Endothelial cell of hepatic sinusoid (primary cell): ENCODE measurements at regions not wholly inside any gene's neighbourhood (a gene's known extent, or its start where the extent isn't known, plus 50 kb on each side); places are given as distances from the start of the nearest gene placed in this dataset.
"Not testable (repeated sequence)": the region's sequence is repeated elsewhere in the genome, so short reads cannot be mapped to it uniquely, and the experiment has no call there.

Experiments used
- in situ Hi-C: cut with HindIII; loops from 2 replicates; pipeline ENCODE4 v1.10.0; 2017; ENCODE audit warnings: low sequenced_read_pairs

DNA sequence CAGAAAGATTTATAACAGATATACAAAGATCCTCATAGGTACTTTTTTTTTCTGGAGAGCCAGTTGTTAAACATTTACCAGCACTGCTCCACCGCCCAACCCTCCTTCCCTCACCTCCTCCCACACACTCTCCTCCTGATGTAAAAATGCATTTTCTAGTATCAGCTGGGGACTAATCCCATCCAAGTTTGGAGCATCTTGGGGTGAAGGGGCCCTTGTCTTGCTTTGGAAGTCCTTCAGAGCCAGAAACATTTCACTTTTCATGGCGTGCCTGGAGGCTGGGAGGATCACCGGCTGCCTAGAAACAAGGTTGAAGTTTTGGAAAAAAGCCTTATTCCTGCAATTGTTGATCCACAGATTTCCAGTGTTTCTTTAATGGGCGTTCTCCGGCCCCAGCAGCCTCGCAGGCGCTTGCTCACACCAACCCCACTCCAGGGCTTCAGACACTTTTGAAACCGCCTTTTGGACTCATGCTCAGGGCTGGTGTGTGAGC is 165.1 kb upstream of the AFDN start:
- in situ Hi-C loops = no loop called here

DNA sequence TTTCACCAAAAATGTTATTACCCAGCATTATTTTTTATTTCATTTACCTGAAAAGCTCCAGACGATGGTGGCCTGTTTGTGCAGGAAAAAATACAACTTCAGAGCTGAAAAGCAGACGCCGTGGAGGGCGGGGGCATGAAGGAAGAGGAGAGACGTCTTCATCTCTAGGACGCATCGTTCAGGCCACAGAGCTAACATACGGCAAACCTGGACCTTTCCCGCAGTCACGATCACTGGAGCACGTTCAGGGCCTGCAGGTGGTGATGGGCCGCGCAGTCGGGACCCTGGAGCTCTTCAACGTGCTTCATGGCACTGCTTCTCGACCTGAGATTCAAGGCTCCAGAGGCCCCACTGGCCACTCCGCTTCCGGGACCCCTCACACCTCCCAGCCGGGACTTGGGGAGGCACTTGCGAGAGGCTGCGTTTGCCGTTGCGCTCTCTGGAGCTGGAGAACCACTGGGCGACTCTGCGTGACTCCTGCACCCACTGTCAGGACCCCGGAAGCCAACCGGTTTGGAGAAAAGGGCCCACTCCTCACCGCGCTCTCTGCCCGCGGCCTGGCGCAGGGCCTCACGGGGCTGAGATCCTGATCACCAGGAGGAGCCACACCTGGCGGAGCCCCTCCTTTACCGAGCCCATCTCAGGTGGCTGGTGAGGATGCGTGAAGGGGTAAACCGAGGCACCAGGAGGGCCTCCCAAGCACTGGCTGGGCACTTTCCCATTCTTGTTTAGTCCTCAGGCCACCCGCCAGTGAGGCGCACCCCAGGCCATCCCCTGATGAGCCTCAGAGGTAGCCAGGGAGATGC is 164.4 kb upstream of the AFDN start:
- in situ Hi-C loops = no loop called here

DNA sequence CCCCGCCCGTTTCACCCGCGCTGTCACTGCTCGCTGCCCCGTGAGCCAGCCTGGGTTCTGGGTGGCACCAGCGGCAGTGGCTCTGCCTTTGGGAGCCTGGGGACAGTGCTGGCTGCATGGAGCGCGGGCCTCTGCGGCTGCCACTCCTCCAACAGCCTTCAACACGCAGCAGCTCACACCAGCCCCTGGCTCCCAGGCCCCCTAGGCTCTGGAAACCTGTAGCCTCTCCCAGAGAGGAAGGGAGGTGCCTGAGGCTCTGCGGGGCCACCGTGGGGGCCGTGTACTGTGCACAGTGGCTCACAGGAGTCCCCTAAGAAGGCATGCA is 163.9 kb upstream of the AFDN start:
- in situ Hi-C loops = no loop called here

DNA sequence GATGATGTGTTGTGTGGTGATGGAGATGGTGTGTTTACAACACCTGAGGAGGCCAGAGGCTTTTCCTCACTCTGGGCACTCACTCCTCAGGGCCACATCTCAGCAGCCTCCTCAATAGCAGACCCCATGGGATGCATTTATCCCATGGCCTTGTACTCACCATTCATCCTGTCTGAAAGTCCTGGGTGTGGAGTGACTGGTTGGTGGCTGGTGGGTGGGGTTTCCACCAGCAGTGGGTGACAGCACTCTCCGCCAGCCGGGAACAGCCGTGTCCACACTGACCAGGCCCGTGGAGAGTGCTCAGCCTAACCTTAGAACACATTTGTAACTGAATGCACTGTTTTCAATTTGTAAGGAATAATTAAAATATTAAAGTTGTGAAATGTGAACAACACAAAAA is 163.4 kb upstream of the AFDN start:
- in situ Hi-C loops = no loop called here

DNA sequence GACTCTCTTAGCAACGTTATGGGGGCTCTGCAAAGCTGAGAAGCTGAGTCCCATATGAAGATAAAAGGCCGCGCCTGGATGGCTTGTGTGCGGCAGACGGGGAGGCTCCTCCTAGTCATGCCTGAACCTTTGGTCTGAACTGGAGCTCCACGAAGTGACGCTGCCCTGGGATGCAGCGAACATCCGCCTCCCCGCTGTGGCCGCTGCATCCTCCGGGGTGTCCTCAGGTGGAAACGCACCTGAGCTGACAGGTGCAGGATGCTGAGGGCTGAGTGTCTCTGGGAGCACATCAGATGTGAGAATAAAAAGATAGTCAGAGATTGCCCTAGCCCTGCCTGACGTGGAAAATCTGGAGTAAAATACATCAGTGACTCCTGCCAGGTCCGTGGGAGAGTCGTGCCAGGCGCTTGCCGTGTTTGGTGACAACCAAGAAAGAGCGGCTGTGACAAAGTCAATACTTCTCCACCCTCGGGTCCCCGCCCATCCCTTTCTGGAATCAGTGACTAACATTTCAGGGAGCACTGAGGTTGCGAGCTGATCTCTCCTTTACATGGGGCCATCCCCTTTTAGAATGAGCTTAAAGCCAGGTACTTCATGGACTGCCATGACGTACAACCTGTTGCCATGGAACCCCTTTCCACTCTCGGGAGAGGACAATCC is 162.8 kb upstream of the AFDN start:
- in situ Hi-C loops = no loop called here

DNA sequence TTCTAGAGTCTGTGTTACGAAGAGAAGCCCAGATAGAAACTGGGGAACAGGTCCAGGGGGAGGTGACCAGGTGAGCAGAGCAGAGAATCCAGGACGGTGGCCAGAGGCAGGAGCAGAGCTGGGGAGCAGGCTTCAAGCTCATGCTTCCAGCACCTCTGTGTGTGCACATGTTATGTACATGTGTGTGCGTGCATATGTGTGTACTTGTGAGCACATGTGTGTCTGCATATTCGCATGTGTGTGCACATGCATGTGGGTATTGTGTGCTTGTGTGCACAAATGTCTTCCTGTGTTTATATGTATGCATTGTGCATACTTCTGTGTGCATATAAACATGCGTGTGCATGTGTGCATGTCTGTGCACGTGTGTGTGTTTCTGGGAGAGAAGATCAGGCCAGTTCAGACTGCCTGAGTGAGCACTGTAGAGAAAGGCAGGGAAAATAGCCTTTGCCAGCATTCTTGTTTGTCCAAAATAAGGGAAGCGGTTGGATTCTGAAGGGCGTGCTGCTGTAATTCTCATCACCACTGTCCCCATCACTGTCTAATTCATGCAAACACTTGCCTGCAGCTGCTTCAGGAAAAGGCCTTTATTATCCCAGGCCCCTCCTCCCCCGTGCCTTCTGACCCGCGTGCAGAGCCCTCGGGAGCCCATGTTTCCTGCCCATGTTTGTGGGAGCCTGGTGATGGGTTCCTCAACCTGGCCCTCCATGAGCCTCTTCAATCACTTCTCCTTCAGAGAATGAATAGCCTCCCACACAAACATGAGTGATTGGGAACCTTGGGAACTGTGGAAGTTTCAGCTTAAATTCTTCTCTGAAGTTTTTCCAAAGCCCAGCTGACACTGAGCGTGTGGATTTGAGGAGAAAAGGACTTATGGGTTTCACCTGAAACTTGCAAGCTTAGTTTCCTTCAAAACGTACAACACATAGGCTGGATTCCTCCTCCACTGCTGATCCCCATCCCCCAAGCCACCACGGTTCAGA is 161.7 kb upstream of the AFDN start:
- in situ Hi-C loops = no loop called here

DNA sequence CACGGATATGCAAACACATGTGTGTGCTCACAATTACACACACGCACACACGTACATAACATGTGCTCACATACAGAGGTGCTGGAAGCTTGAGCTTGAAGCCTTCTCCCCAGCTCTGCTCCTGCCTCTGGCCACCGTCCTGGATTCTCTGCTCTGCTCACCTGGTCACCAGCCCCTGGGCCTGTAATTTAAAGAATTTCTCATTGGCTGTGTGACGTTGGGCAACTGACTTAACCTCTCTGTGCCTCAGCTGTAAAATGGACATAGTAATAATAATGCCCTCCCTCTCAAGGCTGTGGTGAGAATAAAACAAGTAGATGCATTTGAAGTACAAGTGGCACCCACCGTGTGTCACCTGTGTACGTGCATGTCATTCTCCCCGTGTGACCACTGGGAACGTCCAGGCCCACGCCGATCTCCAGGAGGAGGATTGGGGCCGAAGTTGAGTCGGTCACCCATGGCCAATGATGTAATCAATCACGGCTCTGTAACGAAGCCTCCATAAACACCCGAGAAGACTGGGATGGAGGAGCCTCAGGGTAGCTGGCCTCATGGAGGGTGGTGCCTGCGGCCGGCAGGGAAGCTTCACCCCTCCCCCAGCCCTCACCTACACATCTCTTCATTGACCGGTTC is 160.9 kb upstream of the AFDN start:
- in situ Hi-C loops = no loop called here

DNA sequence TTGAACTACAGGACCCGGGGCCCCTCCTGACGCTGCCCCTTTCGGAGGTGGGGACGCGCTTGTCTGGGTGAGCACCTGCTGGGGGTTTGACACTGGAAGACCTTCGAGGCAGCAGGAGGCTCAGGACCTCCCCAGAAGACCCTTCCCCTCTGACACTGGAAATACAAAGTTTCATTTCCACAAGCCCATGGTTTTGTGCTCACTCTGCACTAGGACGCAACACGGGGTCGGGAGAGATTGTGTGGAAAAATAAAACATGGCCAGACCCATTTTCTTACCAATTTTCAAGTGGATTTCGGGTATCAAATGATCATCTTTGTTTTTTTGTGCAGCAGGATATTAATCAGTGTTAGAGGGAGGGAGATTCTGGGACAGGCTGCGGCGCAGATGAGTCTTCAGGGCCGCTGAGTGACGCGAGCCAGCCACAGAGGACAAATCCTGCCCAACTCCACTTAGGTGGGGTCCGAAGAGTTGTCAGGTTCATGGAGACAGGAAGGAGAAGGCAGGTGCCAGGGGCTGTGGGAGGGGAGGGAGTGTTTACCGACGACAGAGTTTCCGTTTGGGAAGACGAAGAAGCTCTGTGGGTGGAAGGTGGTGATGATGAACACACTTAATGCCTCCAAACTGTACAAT is 160.0 kb upstream of the AFDN start:
- in situ Hi-C loops = no loop called here

DNA sequence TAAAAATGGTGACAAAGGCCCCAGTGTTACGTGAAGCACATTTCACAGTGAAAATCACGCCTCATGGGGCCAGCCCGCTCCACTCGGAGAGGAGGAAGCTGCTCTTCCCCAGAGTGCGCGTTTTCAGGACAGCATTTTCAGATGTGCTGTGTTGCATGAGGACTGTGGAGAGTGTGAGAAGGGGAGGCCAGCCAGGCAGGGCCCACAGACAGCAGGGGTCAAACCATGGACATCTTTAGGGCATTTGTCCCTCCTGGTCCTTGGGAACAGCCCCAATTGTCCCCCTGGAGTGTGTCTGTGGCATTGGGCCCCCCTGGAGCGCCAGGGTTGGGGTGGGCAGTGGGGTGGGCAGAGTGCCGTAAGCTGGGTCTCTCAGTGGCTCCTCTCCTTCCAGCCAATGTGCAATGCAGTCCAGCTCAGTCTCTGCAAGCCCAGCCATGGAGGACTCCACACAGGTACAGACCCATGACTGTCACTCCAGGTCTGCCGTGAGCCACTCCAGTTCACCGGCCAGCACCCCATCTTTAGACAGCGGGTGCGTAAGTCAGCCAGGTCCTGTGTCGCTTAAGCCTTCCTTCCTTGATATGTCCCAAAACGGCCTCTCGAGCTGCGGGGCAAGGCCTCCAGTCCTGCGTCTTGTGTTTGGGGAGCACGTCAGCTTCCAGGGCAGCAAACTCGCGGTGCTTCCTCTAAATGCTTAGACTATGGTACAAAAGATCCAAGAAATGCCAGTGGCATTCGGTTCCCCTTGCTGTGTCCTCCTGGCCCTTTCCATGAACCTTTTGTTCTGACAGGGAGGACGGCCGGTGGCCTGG is 159.3 kb upstream of the AFDN start:
- in situ Hi-C loops = no loop called here

DNA sequence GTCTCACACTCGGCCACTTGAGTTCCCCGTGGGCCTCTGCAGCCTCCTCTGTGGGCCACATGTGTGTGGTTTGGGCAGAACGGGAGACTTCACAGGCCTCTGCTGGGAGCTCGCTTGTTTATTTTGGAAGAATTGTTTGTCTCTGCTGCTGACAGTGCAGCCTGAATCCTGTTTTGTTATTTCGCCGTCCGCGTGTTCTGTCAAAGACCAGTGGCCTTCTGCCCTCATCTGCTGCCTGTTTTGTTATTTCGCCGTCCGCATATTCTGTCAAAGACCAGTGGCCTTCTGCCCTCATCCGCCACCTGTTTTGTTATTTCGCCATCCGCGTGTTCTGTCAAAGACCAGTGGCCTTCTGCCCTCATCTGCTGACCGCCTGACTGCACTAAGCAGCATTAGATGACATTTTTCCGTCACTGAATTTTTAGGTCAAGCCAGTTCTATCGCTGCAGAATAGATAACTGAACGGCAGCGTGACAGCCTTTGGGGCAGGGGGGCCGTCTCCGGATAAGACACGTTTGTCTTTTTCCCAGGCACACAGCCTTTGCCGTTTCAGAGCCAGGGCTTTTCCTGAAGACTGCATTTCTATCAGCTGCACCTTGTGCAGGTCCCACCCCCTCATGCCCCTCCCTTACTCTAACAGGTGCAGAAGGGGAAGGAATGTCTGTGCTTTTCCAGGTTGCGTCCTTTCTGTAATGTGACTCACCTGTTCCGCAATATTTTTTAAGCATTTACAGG is 158.5 kb upstream of the AFDN start:
- in situ Hi-C loops = no loop called here

DNA sequence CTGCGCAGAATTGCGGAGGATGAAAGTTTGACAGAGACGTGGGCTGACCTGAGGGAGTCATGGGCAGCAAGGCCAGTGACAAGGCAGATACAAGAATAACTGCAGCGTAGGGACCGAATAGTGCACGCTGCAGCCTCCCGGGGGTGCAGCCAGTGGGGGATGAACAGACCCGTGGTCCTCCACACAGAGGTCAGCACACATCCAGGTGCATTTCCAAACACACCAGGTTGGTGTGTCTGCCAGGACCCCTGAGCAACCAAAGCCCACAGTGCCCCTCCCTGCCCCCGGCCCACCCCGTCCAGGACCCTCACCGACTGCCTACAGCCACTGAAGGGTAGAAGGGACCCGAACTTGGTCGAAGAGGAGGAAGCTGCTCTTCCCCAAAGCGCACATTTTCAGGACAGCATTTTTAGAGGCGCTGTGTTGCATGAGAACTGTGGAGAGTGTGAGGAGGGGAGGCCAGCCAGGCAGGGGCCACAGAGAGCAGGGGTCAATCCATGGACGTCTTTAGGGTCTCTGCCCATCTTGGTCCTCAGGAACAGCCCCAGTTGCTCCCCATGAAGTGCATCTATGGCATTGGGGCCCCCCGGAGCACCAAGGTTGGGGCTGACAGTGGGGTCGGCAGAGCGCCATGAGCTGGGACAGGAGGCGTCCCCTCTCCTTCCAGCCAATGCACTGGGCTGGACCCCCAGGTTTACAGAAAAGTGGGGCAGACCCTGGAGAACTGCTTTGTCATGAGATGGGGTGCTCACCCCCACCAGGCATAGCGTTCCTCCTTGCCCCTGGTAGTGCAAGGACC is 157.8 kb upstream of the AFDN start:
- in situ Hi-C loops = no loop called here

DNA sequence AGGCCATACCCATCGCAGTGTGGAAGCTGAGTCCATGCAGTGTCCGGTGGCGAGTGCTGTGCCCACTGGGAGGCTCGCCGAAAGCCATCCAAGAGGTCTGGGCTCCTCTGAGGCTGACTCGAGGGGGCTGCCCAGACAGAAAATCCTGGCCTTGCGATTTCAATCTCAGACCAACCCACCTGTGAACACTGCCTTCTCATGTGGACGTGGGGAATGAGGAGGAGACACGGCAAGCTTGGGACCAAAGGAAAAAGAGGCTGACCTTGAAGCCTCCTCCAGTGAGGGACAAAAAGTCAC is 157.2 kb upstream of the AFDN start:
- in situ Hi-C loops = no loop called here

DNA sequence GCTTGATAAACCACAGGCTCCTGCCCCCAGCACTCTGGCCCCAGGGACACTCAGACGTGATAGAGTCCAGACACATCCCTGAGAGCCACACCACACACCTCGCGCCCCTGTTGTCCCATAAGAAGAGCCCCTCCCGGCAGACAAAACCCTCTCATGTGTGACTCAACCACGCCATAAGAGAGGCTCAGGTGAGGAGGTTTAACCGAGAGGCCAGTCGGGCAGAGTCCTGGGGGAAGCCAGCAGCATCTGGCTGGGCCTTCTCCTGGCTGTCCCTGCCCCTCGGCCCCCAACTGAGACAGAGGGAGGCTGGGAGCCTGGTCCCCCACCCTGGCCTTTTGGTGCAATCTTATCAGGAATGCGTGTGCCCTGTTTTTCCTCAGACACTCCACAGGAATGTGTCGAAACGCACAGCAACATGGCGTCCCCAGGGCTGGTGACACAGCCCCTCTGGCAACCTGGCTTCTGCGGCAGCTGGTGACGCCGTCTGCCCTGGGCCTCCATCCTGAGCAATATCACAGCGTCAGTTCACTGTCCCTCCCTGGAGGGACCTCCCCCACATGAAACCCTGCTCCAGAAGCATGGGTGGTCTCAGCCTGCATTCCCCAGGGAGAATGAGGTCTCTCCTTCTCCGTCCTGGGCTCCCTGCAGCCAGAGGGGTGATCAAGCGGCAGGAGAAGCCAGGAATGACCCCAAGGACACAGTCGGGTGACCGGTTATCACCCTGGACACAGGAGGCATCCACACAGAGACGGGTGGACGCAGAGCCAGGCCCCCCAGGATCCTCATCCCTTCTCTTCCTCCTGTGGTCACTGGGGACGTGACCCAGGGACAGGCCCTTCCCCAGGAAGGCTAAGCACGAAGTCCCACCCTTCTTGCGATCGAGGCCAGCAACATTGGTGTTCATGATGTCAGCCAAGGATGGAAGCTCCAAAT is 156.6 kb upstream of the AFDN start:
- in situ Hi-C loops = no loop called here

DNA sequence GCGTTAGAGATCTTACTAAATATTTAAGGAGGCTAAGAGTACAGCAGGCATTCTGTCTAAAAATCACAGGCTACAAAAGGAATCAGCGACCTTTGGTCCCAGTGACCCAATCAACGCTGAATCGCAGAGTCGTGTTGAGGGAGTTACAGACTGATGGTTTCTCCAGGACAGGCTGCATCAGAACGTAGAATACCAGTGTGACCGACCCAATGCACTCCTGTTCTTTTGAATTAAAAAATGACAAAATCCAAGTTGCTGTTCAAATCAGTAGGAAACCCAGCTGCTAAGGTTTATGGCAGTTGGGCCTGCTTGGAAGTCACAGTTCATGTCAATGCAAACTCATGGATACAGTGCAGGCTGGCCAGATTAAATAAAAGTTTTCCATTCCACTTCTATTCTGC is 155.8 kb upstream of the AFDN start:
- in situ Hi-C loops = no loop called here

DNA sequence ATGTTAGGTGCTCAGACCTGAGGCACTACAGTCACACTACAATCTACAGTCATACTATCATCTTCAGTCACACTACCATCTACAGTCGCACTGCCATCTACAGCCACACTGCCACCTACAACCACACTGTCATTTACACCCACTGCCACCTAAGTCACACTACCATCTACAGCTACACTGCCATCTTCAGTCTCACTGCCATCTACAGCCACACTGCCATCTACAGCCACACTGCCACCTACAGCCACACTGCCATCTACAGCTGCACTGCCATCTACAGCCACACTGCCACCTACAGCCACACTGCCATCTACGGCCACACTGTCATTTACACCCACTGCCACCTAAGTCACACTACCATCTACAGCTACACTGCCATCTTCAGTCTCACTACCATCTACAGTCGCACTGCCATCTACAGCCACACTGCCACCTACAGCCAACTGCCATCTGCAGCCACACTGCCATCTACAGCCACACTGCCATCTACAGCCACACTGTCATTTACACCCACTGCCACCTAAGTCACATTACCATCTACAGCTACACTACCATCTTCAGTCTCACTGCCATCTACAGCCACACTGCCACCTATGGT is 155.2 kb upstream of the AFDN start:
- in situ Hi-C loops = not testable (repeated sequence)

DNA sequence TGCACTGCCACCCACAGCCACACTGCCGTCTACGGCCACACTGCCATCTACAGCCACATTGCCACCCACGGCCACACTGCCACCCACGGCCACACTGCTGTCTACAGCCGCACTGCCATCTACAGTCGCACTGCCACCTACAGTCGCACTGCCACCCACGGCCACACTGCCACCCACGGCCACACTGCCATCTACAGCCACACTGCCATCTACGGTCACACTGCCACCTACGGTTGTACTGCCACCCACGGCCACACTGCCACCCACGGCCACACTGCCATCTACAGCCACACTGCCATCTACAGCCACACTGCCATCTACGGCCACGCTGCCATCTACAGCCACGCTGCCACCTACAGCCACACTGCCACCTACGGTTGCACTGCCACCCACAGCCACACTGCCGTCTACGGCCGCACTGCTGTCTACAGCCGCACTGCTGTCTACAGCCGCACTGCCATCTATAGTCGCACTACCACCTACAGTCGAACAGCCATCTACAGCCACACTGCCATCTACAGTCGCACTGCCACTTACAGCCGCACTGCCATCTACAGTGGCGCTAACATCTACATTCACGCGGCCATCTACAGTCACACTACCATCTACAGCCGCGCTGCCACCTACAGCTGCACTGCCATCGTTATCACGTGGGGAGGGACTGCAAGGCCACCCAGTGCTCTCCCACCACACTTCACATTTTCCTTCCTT is 154.6 kb upstream of the AFDN start:
- in situ Hi-C loops = no loop called here
